NCI-H510A (cell line): ENCODE measurements at regions not wholly inside any gene's neighbourhood (a gene's known extent, or its start where the extent isn't known, plus 50 kb on each side); places are given as distances from the start of the nearest gene placed in this dataset.
"Not testable (repeated sequence)": the region's sequence is repeated elsewhere in the genome, so short reads cannot be mapped to it uniquely, and the experiment has no call there.

Experiments
- DNase-seq: peaks from one replicate; lab custom pipeline; 2025; lab: John Stamatoyannopoulos, UW

- no peak for DNase-seq
Observed at GRCh38 chr10:16116404-16117304, 256.3 kb upstream of the MINDY3 start.

DNA sequence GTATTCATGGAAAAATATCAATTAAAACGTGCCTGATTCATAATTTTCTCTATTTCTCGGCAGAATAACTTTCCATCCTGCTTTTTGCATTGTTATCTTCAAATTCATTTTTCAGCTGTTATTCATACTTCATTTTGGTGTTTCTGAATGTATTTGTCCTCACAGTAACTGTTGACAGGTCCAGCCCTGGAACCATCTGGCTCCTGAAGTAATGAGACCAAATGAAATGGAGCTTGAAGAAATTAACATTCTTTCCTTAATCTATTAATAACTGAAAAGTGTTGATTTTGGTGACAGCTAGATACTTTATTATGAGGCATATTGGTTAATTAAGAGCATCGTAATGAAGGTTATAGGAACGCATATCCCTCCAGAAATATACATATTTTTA, 257.0 kb upstream of the MINDY3 start:
- no peak for DNase-seq

GRCh38 chr10:16119445-16119844, 259.1 kb upstream of the MINDY3 start:
- DNase-seq: no peak

- DNase-seq: no peak
Observed at GRCh38 chr10:16120563-16120962, 260.3 kb upstream of the MINDY3 start.

DNA sequence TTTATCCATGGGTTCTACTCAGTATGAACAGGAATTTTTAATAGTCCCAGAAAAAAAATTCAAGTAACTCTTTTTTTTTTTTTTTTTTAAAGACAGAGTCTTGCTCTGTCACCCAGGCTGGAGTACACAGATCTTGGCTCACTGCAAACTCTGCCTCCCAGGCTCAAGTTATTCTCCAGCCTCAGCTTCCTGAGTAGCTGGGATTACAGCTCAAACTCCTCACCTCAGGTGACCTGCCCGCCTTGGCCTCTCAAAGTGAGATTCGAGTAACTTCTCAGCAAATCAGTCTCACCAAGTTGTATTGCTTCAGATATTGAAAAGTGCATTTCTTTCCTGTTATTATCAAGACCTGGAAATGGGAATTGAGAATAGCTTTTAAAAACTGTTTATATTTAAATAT, 281.2 kb upstream of the MINDY3 start:
- no peak for DNase-seq

- DNase-seq: no peak
Observed at GRCh38 chr10:16146993-16147392, 286.7 kb upstream of the MINDY3 start.

- DNase-seq: no peak
Observed at GRCh38 chr10:16155834-16156233, 281.0 kb upstream of the PTER start.

DNA sequence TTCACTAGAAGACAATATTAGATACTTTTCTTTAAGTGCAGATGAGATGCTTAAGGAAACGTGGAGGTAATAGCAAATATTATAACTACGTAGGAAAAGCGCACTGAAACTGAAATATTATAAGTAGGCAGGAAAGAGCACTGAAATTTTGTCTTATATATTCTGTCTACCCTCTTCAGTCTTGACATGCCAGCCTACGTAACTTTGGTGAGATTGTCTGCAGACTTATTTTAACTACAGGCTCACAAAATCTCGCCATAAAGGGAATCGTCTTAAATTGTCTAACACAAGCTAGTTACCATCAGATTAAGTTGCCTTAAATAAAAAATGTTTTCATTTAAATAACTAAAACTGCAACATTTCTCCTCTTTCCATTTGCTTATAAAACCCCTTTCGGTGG, 280.1 kb upstream of the PTER start:
- DNase-seq: no peak

DNA sequence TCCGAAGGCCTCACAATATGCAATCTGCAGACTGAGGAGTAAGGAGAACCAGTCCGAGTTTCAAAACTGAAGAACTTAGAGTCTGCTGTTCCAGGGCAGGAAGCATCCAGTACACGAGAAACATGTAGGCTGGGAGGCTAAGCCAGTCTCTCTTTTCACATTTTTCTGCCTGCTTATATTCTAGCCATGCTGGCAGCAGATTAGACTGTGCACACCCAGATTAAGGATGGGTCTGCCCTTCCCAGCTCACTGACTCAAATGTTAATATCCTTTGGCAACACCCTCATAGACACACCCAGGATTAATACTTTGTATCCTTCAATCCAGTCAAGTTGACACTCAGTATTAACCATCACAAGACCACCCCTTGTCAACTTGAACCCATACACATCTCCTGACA, 271.7 kb upstream of the PTER start:
- not testable (repeated sequence) for DNase-seq

GRCh38 chr10:16182144-16182543, 254.7 kb upstream of the PTER start:
- DNase-seq: no peak

- no peak for DNase-seq
Observed at GRCh38 chr10:16182688-16183087, 254.1 kb upstream of the PTER start.

DNA sequence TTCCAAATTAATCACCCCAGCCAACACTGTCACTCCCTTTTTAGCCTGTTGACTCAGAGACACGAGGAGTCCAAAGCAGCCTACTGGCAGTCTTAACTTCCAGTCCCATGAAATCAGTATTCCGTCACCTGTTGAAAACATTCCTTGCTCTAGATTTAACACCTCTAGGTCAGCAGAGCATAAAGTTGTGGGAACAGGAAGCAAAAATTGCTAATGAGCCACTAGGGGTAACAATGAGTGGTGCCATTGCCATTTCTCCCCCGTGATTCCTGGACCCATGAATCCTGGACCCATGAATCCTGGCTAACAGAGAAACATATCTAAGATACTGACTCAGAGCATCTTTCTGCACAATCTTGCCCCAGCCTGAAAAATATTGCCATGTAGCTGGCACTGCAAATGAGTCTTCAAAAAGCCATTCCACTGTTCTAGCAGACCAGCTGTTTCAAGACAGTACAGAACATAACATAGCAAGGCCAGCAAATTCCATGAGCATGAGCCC, 252.7 kb upstream of the PTER start:
- DNase-seq: no peak

GRCh38 chr10:16184906-16185305, 251.9 kb upstream of the PTER start:
- DNase-seq: no peak

DNA sequence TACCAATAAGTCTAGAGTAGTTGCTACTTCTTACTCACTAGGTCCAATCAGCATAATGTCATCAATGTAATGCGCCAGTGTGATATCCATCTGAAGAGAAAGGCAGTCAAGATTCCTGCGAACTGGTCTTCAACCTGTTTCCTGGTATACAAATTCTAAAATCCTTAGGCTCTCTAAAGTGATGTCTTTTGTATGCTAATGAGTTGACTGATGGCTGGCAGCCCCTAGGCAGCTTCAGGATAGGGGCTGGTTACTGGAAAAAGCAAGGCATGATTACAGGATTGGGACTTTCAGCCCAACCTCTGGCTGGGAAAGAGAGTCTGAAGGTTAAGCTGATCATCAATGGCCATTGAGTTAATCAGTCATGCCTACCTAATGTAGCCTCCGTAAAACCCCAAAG, 250.2 kb upstream of the PTER start:
- no peak for DNase-seq

- no peak for DNase-seq
Observed at GRCh38 chr10:16187161-16187560, 249.6 kb upstream of the PTER start.

GRCh38 chr10:16192337-16192736, 244.5 kb upstream of the PTER start:
- DNase-seq: no peak

DNA sequence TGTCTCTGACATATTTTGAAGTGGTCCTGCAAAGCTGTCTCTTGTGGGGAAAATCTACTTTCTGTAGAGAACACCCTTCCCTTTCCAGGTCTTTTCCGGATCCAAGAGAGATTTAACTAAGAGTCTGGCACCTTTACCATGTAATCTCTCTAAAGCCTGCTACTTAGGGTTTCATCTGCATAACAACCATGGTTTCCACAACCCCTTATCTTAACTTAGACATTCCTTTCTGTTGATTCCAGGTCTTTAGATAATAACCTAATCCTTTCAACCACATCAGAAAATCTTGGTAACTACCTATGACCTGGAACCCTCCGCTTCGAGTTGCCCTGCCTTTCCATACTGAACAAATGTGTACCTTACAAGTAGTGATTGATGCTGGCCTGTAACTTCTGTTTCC, 243.6 kb upstream of the PTER start:
- DNase-seq: no peak

DNA sequence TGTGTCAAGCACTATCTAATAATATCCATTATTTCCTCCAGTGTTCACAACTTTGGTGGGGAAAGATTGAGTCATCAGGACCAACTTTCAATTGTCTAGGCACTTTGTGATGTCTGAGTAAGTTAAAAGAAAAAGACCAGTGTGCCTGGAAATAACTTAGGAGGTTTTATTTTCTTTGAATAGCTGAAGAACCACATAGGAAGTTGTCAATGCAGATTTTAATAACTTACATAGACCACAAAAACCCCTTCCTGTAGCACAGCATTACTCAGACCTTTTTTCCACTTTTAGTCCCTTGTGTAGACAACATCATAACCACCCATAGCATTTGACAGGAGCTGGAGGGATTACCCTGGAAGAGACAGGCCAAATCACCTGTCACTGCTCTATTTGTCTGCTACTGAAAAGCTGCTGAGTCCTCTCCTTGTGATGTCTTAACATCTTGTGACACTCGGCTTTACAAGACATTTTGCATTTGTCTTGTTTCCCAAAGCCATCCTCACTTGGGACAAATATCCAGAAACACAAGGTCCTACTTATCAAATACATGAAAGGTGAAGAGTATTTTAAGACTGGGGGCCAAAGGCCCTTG, 241.5 kb upstream of the PTER start:
- DNase-seq: no peak

DNA sequence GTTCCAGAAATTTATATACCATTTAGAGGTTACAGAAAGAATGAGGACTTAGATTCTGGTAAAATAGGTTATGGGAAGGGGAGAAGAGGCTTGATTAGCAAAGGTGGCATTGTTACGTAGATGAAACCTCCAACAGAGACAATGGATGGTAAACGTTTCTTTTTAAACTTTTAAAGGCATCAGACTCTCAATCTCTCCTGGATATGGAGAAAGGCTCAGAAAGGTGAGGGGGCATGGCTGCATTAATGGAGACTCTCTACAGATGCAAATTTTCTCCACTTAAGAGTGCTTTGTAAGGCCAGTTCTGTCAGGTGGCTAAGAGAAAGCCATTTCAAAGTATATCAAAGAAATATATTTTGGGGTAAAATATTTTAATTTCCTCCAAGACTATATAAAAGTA, 240.9 kb upstream of the PTER start:
- DNase-seq: no peak

- no peak for DNase-seq
Observed at GRCh38 chr10:16199216-16199615, 237.6 kb upstream of the PTER start.

GRCh38 chr10:16223618-16224017, 213.2 kb upstream of the PTER start:
- DNase-seq: not testable (repeated sequence)

GRCh38 chr10:16227674-16228073, 209.1 kb upstream of the PTER start:
- DNase-seq: no peak

DNA sequence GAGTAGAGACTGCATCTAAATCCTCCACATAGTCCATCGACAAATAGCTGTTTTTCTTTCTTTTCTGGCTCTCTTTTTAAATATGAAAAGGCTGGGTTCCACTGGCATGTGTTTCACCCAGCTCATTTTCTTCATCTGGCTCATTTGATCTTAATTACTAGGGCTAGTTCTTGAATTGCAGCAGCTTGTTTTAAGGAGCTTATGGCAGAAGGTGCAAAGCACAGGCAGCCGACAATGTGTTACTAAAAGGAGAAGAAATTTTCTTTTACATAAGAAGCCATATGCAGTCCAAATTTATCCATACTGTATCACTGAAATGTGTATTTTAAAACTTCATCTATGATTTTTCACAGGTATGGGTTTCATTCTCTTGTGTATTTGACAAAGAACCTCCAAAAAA, 205.6 kb upstream of the PTER start:
- DNase-seq: no peak
